ENCODE measurements at regions not wholly inside any gene's neighbourhood (a gene's known extent, or its start where the extent isn't known, plus 50 kb on each side); places are given as distances from the start of the nearest gene placed in this dataset.

GRCh38 chr18:59777636-59778035, 80.4 kb upstream of the CCBE1 start:
- H3K4me3 Mint-ChIP-seq (ENCODE audit: low read depth), result no peak overlapping the region
- DNase-seq (ENCODE audit: low spot score, unreplicated experiment), result no peak
- peaks cover 16% of the 10 kb centered on the region for H3K27me3 Mint-ChIP-seq
- TF ChIP-seq, protein P1, sequence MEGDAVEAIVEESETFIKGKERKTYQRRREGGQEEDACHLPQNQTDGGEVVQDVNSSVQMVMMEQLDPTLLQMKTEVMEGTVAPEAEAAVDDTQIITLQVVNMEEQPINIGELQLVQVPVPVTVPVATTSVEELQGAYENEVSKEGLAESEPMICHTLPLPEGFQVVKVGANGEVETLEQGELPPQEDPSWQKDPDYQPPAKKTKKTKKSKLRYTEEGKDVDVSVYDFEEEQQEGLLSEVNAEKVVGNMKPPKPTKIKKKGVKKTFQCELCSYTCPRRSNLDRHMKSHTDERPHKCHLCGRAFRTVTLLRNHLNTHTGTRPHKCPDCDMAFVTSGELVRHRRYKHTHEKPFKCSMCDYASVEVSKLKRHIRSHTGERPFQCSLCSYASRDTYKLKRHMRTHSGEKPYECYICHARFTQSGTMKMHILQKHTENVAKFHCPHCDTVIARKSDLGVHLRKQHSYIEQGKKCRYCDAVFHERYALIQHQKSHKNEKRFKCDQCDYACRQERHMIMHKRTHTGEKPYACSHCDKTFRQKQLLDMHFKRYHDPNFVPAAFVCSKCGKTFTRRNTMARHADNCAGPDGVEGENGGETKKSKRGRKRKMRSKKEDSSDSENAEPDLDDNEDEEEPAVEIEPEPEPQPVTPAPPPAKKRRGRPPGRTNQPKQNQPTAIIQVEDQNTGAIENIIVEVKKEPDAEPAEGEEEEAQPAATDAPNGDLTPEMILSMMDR (IDR thresholded peaks at IDR 0.05; ENCODE audit: unreplicated experiment), result no peak
- no peaks in the 10 kb centered on the region for H3K36me3 Mint-ChIP-seq (ENCODE audit: insufficient read depth)
- no peak overlapping the region for H3K27ac Mint-ChIP-seq
- H3K4me1 Mint-ChIP-seq (ENCODE audit: low read depth), result no peaks in the 10 kb centered on the region
- H3K9me3 Mint-ChIP-seq (ENCODE audit: low read depth), result peaks cover 11% of the 10 kb centered on the region

GRCh38 chr18:59769129-59769865, 72.1 kb upstream of the CCBE1 start:
- H3K4me1 Mint-ChIP-seq (ENCODE audit: low read depth), result no peaks in the 10 kb centered on the region
- DNase-seq (ENCODE audit: low spot score, unreplicated experiment), result no peak
- no peak overlapping the region for H3K4me3 Mint-ChIP-seq (ENCODE audit: low read depth)
- H3K27me3 Mint-ChIP-seq, result peaks cover 10% of the 10 kb centered on the region
- H3K36me3 Mint-ChIP-seq (ENCODE audit: insufficient read depth), result no peaks in the 10 kb centered on the region
- H3K9me3 Mint-ChIP-seq (ENCODE audit: low read depth), result no peaks in the 10 kb centered on the region
- no peak overlapping the region for H3K27ac Mint-ChIP-seq
- TF ChIP-seq, protein P1 (IDR thresholded peaks at IDR 0.05; ENCODE audit: unreplicated experiment), result no peak

DNA sequence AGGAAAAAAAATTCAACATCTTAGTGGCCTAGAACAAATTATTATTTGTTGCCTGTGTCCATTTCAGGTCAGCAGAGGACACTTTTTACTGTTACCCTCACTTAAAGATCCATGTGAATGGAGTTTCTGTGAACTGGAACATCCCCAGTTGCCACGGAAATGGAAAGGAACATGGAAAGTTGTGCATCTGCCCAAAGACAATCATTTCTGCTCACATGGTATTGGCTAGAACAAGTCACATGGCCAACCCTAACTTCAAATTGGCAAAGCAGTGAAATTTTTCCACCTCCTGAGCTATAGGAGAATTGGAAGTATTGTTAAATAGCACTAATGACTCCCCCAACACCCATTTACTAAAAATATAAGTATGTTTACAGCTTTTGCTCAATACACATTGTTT, 71.2 kb upstream of the CCBE1 start:
- H3K36me3 Mint-ChIP-seq (ENCODE audit: insufficient read depth), result no peaks in the 10 kb centered on the region
- H3K27me3 Mint-ChIP-seq, result peaks cover 2% of the 10 kb centered on the region
- H3K9me3 Mint-ChIP-seq (ENCODE audit: low read depth), result no peaks in the 10 kb centered on the region
- no peak for DNase-seq (ENCODE audit: low spot score, unreplicated experiment)
- H3K4me3 Mint-ChIP-seq (ENCODE audit: low read depth), result no peak overlapping the region
- TF ChIP-seq, protein P1 (IDR thresholded peaks at IDR 0.05; ENCODE audit: unreplicated experiment), result no peak
- no peaks in the 10 kb centered on the region for H3K4me1 Mint-ChIP-seq (ENCODE audit: low read depth)
- no peak overlapping the region for H3K27ac Mint-ChIP-seq

DNA sequence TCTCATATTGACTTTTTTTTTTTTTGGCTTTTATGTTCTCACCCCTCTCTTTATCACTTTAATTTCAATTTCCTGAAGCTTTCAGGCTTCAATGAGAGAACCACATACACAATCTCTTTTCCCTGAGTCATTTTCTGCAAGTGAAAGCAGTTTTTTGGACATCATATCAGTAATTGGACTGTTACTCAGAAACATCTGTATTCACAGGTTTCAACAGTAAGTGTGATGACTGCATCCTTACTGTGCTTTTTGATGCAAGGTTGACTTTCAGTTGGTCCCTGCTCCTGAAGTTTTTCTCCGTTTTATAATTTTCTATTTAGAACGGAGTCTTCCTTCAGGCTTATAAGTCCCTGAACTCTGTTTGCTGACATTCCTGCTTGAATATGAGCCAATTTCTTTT, 70.5 kb upstream of the CCBE1 start:
- Mint-ChIP-seq H3K27ac (no peak overlapping the region), H3K4me1 (ENCODE audit: low read depth) (no peaks in the 10 kb centered on the region), H3K27me3 (peaks cover 2% of the 10 kb centered on the region), H3K36me3 (ENCODE audit: insufficient read depth) (no peaks in the 10 kb centered on the region), H3K9me3 (ENCODE audit: low read depth) (no peaks in the 10 kb centered on the region), H3K4me3 (ENCODE audit: low read depth) (no peak overlapping the region)
- TF ChIP-seq, protein P1 (IDR thresholded peaks at IDR 0.05; ENCODE audit: unreplicated experiment), result no peak
- no peak for DNase-seq (ENCODE audit: low spot score, unreplicated experiment)

DNA sequence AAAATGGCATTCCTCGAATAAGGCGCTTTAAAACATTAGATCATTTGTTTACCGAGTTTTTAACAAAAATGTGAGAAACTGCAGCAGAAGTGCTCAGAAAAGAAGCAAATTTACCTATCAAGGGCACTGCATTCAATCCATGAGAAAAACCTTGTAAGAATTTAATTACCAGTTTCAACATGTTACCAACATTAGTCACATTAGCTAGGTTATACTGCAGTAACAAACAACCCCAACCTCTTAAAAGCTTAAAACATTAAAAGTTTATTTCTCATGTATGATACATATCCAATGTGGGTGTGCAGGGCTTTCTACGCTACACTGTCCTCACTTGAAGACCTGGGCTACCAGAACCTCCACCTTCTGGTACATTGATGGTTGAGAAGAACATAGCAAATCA, 68.1 kb upstream of the CCBE1 start:
- peaks cover 5% of the 10 kb centered on the region for H3K27me3 Mint-ChIP-seq
- TF ChIP-seq, protein P1 (IDR thresholded peaks at IDR 0.05; ENCODE audit: unreplicated experiment), result no peak
- no peaks in the 10 kb centered on the region for H3K36me3 Mint-ChIP-seq (ENCODE audit: insufficient read depth)
- H3K4me1 Mint-ChIP-seq (ENCODE audit: low read depth), result no peaks in the 10 kb centered on the region
- no peaks in the 10 kb centered on the region for H3K9me3 Mint-ChIP-seq (ENCODE audit: low read depth)
- DNase-seq (ENCODE audit: low spot score, unreplicated experiment), result no peak
- H3K4me3 Mint-ChIP-seq (ENCODE audit: low read depth), result no peak overlapping the region
- no peak overlapping the region for H3K27ac Mint-ChIP-seq

All from progenitor cell of endocrine pancreas (in vitro differentiated cells).